GM20000 (cell line): ENCODE measurements at regions not wholly inside any gene's neighbourhood (a gene's known extent, or its start where the extent isn't known, plus 50 kb on each side); places are given as distances from the start of the nearest gene placed in this dataset.
"Not testable (repeated sequence)": the region's sequence is repeated elsewhere in the genome, so short reads cannot be mapped to it uniquely, and the experiment has no call there.

ENCODE experiments used
- DNase-seq: peaks from one replicate; pipeline ENCODE4 v3.0.0; 2012; ENCODE audit warnings: low spot score
- TF ChIP-seq, protein P1 (sequence below): IDR thresholded peaks from 2 replicates; pipeline ENCODE4 v1.5.1; 2012; ENCODE audit warnings: mild to moderate bottlenecking, control low read depth; ENCODE audit errors: extremely low read depth, missing control alignments

DNA sequence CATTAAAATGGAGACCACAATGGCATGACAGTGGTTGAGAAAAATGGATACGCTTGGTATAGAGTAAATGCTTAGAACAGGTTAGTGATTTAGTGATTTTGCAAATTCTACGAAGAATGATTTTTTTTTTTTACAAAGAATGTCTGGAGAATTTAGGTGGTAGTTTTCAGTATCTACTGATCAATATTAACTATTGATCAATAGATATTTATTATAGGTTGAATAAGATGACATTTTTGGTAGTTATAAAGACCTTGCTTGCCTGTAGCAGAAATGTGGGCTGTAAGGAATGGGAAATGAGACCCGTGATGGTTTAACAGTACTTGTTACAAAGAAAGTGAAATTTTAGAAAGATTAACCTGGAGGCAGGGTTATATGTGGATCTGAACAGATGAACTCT is 137.5 kb downstream of the NR2F2 start:
- DNase-seq: no peak
- TF ChIP-seq, protein P1, sequence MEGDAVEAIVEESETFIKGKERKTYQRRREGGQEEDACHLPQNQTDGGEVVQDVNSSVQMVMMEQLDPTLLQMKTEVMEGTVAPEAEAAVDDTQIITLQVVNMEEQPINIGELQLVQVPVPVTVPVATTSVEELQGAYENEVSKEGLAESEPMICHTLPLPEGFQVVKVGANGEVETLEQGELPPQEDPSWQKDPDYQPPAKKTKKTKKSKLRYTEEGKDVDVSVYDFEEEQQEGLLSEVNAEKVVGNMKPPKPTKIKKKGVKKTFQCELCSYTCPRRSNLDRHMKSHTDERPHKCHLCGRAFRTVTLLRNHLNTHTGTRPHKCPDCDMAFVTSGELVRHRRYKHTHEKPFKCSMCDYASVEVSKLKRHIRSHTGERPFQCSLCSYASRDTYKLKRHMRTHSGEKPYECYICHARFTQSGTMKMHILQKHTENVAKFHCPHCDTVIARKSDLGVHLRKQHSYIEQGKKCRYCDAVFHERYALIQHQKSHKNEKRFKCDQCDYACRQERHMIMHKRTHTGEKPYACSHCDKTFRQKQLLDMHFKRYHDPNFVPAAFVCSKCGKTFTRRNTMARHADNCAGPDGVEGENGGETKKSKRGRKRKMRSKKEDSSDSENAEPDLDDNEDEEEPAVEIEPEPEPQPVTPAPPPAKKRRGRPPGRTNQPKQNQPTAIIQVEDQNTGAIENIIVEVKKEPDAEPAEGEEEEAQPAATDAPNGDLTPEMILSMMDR: no peak

DNA sequence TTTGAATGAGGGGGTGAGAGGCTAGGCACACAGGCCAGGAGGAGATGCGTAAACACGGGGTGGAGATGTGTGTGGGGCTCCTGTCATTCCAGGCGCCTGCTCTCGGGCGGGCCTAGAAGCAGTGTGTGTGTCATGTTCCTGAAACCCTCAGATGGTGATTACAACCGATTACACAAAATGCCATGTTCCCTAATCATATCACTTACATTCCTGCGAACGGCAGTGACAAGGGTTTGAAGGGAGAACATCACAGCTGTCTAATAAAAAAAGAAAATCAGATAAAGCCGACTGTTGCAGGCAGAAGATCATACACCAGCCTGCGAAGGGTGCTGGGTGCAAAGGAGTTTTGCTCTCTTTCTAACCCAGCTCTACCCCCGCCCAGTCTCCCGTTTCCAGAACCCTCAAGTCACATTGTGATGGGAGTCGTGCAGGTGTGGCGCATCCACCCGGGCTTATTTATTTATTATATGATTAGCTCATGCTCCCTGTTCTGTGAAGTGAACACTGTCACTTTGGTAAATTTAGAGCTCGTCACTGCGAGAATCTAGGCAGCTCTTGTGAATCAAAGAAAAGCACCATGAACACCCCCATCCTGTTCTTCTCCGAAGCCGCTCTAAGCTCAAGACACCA is 140.3 kb downstream of the NR2F2 start:
- TF ChIP-seq, protein P1: no peak
- no peak for DNase-seq

DNA sequence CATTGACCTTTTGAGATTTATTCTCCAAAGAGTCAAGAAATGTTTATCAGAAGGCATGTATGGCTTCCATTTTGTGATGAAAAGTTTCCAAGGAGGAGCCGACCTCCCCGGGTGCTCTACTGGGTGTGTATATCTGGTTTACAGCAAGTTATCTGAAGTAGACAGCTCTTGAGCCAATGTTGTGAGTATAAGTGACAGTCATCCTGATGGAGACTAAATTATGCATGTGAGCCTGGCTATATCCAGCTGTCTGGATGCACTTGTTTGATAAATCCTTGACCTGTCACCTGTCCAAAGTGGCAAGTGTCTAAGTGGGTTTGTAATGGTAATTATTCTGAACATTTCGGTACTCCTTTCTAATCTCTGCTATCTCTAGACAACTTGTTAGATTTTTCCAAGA is 142.2 kb downstream of the NR2F2 start:
- no peak for DNase-seq
- TF ChIP-seq, protein P1: no peak

DNA sequence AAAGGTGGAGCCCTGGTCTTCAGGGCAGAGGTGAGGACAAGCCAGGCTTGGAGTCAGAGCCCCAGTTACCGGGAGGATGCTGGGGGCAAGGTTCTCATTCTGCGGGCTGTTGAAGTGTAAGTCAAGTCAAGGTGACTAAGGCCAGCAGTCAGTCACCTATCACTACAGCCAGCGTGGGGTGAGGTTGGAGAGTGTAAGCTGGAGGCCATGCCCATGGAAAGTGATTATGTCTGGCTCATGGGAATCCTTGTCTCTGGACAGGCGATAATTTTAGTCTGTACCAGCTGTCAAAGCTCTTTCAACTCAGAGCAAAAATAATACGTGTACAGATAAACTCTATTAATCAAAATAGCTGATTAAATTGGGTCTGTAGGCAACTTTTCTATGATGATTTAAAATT is 143.1 kb downstream of the NR2F2 start:
- no peak for DNase-seq
- TF ChIP-seq, protein P1: no peak

DNA sequence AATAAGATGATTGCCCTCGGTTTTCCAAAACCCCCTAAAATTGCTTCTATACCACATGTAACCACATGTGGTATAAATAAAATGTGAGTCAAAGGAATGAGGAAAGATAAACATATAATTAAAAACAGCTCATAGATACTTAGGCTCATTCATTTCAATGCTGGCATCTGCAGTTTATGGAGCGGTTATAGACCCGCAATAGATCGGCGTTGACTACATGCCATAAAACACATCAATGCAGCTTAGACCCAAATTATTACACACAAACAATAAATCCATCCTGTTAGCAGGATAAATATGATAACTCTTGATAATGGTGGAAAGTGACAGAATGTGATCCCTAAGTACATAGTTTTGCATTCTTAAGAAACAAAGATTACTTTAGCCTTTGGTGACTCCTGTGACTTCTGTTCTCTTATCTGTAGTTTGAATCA is 143.7 kb downstream of the NR2F2 start:
- DNase-seq: no peak
- TF ChIP-seq, protein P1: no peak

DNA sequence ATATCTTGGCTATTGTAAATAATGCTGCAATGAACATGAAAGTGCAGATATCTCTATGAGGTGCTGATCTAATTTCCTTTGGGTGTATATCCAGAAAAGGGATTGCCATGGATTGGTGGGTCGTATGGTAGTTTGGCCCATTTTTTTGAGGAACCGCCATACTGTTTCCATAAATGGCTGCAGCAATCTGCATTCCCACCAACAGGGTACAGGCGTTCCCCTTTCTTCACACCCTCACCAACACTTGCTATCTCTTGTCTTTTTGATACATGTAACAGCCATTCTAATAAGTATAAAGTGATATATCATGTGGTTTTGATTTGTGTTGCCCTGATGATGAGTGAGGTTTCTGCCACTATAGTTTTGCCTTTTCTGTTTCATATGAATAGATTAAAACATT is 146.7 kb downstream of the NR2F2 start:
- TF ChIP-seq, protein P1: no peak
- no peak for DNase-seq

DNA sequence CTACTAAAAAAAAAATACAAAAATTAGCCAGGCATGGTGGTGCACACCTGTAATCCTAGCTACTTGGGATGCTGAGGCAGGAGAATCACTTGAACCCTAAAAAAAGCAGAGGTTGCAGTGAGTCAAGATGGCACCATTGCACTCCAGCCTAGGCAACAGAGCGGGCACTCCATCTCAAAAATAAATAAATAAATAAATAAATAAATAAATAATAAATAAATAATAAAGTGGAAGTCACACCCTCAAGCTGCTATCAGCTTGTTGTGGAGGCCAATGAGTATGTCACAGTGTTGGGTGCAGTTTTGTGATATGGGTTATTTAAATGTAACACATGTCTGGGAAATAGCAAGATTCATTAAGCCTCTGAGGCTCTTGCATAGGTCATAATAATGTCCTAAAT is 153.9 kb downstream of the NR2F2 start:
- DNase-seq: not testable (repeated sequence)

DNA sequence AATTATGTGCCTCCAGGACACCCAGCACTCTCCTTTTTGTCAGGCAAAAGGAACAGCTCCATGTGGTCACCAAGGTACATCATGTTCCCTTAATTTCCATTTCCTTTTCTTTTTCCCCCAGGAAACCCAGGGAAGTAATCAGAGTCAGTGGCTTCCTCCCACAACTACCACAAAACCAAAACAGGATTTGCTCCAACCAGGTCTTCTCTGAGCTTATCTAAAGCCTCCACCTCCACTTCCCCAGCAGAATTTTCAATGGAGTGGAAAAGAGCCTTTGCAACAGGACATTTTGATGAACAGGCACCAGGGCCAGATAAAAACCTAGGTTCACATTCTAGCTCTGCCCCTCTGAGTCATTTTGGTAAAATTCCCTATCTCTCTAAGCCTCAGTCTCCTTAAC is 154.3 kb downstream of the NR2F2 start:
- no peak for DNase-seq
- TF ChIP-seq, protein P1: no peak
